KMS-11 (cell line): ENCODE measurements at regions not wholly inside any gene's neighbourhood (a gene's known extent, or its start where the extent isn't known, plus 50 kb on each side); places are given as distances from the start of the nearest gene placed in this dataset.

ENCODE experiments used
- H2AFZ ChIP-seq: fragments of 200-600 bp; sonication (generic); 2 replicates; pipeline ENCODE4 v1.6.1; 2016; ENCODE audit warnings: antibody characterized with exemption, mixed run types, low read depth
- H3K27ac ChIP-seq: fragments of 200-600 bp; sonication (generic); 2 replicates; pipeline ENCODE4 v1.6.1; 2016; ENCODE audit warnings: mild to moderate bottlenecking, mixed run types
- H3K27me3 ChIP-seq: fragments of 200-600 bp; sonication (generic); 2 replicates; pipeline ENCODE4 v1.6.1; 2017; ENCODE audit warnings: mild to moderate bottlenecking, low read depth, mixed run types, moderate library complexity; ENCODE audit not compliant: insufficient read depth
- H3K36me3 ChIP-seq: fragments of 200-600 bp; sonication (generic); 2 replicates; pipeline ENCODE4 v1.6.1; 2017; ENCODE audit warnings: mild to moderate bottlenecking, mixed run types; ENCODE audit not compliant: insufficient read depth
- H3K4me1 ChIP-seq: fragments of 200-600 bp; sonication (generic); 2 replicates; pipeline ENCODE4 v1.6.1; 2016; ENCODE audit warnings: mild to moderate bottlenecking, low read depth, mixed run types; ENCODE audit not compliant: poor library complexity, severe bottlenecking
- H3K4me2 ChIP-seq: fragments of 200-600 bp; sonication (generic); 2 replicates; pipeline ENCODE4 v1.7.0; 2016; ENCODE audit warnings: mild to moderate bottlenecking, mixed run types
- H3K4me3 ChIP-seq: fragments of 200-600 bp; sonication (generic); IDR thresholded peaks from 2 replicates; pipeline ENCODE4 v1.6.1; 2017; ENCODE audit warnings: low read depth, low read length, mixed read lengths; ENCODE audit not compliant: insufficient read depth
- H3K79me2 ChIP-seq: fragments of 200-600 bp; sonication (generic); 2 replicates; pipeline ENCODE4 v1.6.1; 2016; ENCODE audit warnings: low read depth, mixed run types; ENCODE audit not compliant: insufficient read depth
- H3K9ac ChIP-seq: fragments of 200-600 bp; sonication (generic); 2 replicates; pipeline ENCODE4 v1.6.1; 2016; ENCODE audit warnings: mild to moderate bottlenecking, mixed run types
- H4K20me1 ChIP-seq: fragments of 200-600 bp; sonication (generic); 2 replicates; pipeline ENCODE4 v1.6.1; 2016; ENCODE audit warnings: mild to moderate bottlenecking, mixed run types; ENCODE audit not compliant: insufficient read depth
- CTCF ChIP-seq: fragments of 200-600 bp; sonication (generic); conservative IDR thresholded peaks from 2 replicates; pipeline ENCODE4 v1.6.1; 2017; ENCODE audit warnings: low read depth, mild to moderate bottlenecking, antibody characterized with exemption, low read length, moderate library complexity, mixed read lengths

DNA sequence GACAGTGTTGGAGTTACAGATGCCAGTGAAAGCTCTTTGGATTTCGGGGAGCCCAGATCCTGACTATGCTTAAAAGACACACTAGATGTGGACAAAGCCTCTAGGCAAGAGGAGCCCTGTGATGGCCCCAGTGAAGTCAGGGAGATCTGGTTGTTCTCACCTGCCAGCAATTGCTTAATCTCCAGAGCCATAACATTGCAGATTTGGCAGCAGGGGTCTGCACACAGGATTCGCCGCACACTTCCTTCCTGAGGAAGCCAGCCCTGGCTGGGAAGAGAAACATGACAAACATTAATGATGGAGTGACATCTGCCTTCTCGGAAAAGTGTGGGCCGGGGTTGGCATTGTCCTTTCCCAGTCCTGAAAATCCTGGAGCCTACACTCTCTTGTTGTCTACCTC, 65.2 kb upstream of the PHF24 start:
- no peaks in the 10 kb centered on the region for H3K4me1 ChIP-seq
- no peaks in the 10 kb centered on the region for H3K79me2 ChIP-seq
- H3K9ac ChIP-seq: no peak overlapping the region
- H3K4me3 ChIP-seq: no peak overlapping the region
- no peaks in the 10 kb centered on the region for H3K27me3 ChIP-seq
- no peak overlapping the region for H3K27ac ChIP-seq
- H4K20me1 ChIP-seq: no peaks in the 10 kb centered on the region
- TF ChIP-seq CTCF: no peak
- H2AFZ ChIP-seq: no peak overlapping the region
- H3K4me2 ChIP-seq: no peak overlapping the region
- H3K36me3 ChIP-seq: no peaks in the 10 kb centered on the region

DNA sequence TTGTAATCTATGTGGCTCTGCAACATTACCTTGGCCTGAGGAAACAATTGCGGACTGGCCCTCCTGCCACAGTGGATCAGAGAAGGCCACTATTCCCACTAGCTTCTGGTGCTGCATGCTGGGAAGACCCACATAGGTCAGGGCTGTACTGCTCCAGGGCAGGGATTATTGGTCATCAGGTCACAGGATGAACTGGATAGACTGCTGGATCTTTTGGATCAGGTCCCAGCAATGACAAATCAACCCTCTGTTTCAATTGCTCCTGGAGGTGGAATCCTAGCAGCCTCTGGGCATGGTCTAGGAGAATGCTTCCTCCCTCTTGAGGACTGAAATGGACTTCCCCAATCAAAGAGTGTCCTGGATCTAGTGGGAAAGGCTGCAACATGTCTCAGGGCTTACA, 66.7 kb upstream of the PHF24 start:
- Histone ChIP-seq H3K4me3 (no peak overlapping the region), H3K36me3 (no peaks in the 10 kb centered on the region), H2AFZ (no peak overlapping the region), H3K79me2 (no peaks in the 10 kb centered on the region), H3K27ac (no peak overlapping the region), H3K4me2 (no peak overlapping the region), H4K20me1 (no peaks in the 10 kb centered on the region), H3K9ac (no peak overlapping the region), H3K4me1 (no peaks in the 10 kb centered on the region), H3K27me3 (no peaks in the 10 kb centered on the region)
- no peak for TF ChIP-seq CTCF

DNA sequence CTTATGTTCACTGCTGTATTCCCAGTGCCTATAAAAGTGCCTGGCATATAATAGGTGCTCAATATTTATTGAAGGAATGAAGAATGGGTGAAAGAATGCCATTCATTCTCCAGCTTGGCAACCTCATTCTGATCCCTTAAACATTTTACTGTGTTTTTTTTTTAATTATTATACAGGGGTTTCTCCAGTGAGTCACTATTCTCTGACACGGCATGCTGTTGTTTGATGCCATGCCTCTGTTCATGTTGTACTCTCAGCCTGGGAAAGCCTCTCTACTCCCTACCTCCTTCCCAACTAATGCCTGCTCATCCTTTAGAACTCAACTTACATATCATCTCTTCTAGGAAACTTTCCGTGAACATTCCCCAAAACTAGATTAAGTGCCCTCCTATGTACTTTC, 70.2 kb upstream of the PHF24 start:
- no peak overlapping the region for H3K9ac ChIP-seq
- no peaks in the 10 kb centered on the region for H4K20me1 ChIP-seq
- H3K4me1 ChIP-seq: no peaks in the 10 kb centered on the region
- no peaks in the 10 kb centered on the region for H3K36me3 ChIP-seq
- no peak overlapping the region for H3K27ac ChIP-seq
- H3K4me3 ChIP-seq: no peak overlapping the region
- H2AFZ ChIP-seq: no peak overlapping the region
- H3K79me2 ChIP-seq: no peaks in the 10 kb centered on the region
- H3K27me3 ChIP-seq: no peaks in the 10 kb centered on the region
- no peak overlapping the region for H3K4me2 ChIP-seq
- TF ChIP-seq CTCF: no peak

- Histone ChIP-seq H4K20me1 (no peaks in the 10 kb centered on the region), H3K9ac (no peak overlapping the region), H3K27me3 (no peaks in the 10 kb centered on the region), H3K27ac (no peak overlapping the region), H3K4me1 (no peaks in the 10 kb centered on the region), H3K36me3 (no peaks in the 10 kb centered on the region), H3K79me2 (no peaks in the 10 kb centered on the region), H3K4me3 (no peak overlapping the region), H3K4me2 (no peak overlapping the region), H2AFZ (no peak overlapping the region)
- TF ChIP-seq CTCF: no peak
Observed at GRCh38 chr9:34884747-34885189, 73.3 kb upstream of the PHF24 start.

- no peak overlapping the region for H3K4me3 ChIP-seq
- H4K20me1 ChIP-seq: no peaks in the 10 kb centered on the region
- H3K4me1 ChIP-seq: no peaks in the 10 kb centered on the region
- no peaks in the 10 kb centered on the region for H3K36me3 ChIP-seq
- H3K79me2 ChIP-seq: no peaks in the 10 kb centered on the region
- H3K27me3 ChIP-seq: no peaks in the 10 kb centered on the region
- H3K9ac ChIP-seq: no peak overlapping the region
- H2AFZ ChIP-seq: no peak overlapping the region
- H3K27ac ChIP-seq: no peak overlapping the region
- TF ChIP-seq CTCF: no peak
- H3K4me2 ChIP-seq: no peak overlapping the region
Observed at GRCh38 chr9:34876096-34876495, 82.0 kb upstream of the PHF24 start.
